Natural killer cell (primary cell): ENCODE measurements at regions not wholly inside any gene's neighbourhood (a gene's known extent, or its start where the extent isn't known, plus 50 kb on each side); places are given as distances from the start of the nearest gene placed in this dataset.
"Not testable (repeated sequence)": the region's sequence is repeated elsewhere in the genome, so short reads cannot be mapped to it uniquely, and the experiment has no call there.

Source experiments
- ATAC-seq, 3 donors: fragments of 150-1000 bp in 2 of 3; fragments of 200-7000 bp in 1 of 3; cut with Tn5 transposase; 1 replicate in 1 of 3; 2 replicates in 2 of 3; pipeline ENCODE4 v1.10.0; 2021; ENCODE audit warnings: mild to moderate bottlenecking in 2 of 3, moderate library complexity in 2 of 3
- DNase-seq, 2 donors: peaks; one replicate each; pipeline versions ENCODE4 v3.0.0 to v3.0.0-alpha.2; 2013 to 2021; ENCODE audit warnings: mixed read lengths in 1 of 2
- H3K27ac ChIP-seq: one replicate; pipeline ENCODE4 v1.5.1; 2013; ENCODE audit warnings: mild to moderate bottlenecking, low read length
- H3K27me3 ChIP-seq: one replicate; pipeline ENCODE4 v1.6.1; 2013; ENCODE audit warnings: low read length; ENCODE audit not compliant: control insufficient read depth, insufficient read depth
- H3K36me3 ChIP-seq: one replicate; pipeline ENCODE4 v1.6.1; 2013; ENCODE audit warnings: low read length; ENCODE audit not compliant: control insufficient read depth, insufficient read depth
- H3K4me1 ChIP-seq: one replicate; pipeline ENCODE4 v1.6.1; 2013; ENCODE audit warnings: low read length; ENCODE audit not compliant: control insufficient read depth, insufficient read depth
- H3K4me3 ChIP-seq: one replicate; pipeline ENCODE4 v1.5.1; 2013; ENCODE audit warnings: low read length
- H3K9me3 ChIP-seq: one replicate; pipeline ENCODE4 v1.6.1; 2013; ENCODE audit warnings: low read length; ENCODE audit not compliant: control insufficient read depth, insufficient read depth
- H3K27ac Mint-ChIP-seq, 2 donors: one replicate each; pipeline ENCODE4 v1.8.0; 2022; ENCODE audit warnings: mild to moderate bottlenecking in 2 of 2, mixed read lengths in 2 of 2, moderate library complexity in 1 of 2
- H3K27me3 Mint-ChIP-seq, 2 donors: one replicate each; pipeline ENCODE4 v1.8.0; 2022; ENCODE audit warnings: low read depth in 2 of 2, mixed read lengths in 2 of 2
- H3K36me3 Mint-ChIP-seq: one replicate; pipeline ENCODE4 v1.8.0; 2022; ENCODE audit warnings: mixed read lengths
- H3K4me1 Mint-ChIP-seq, 2 donors: one replicate each; pipeline ENCODE4 v1.8.0; 2022; ENCODE audit warnings: mixed read lengths in 2 of 2
- H3K4me3 Mint-ChIP-seq: one replicate; pipeline ENCODE4 v1.8.0; 2022; ENCODE audit warnings: mild to moderate bottlenecking, moderate library complexity, mixed read lengths
- H3K9me3 Mint-ChIP-seq, 2 donors: one replicate each; pipeline ENCODE4 v1.8.0; 2022; ENCODE audit warnings: mixed read lengths in 2 of 2
- CTCF ChIP-seq: fragments of 200-600 bp; IDR thresholded peaks from one replicate; pipeline ENCODE4 v1.8.0; 2022; ENCODE audit warnings: antibody characterized with exemption
- WGBS: methylation state at CpG from one replicate; pipeline ENCODE4 v1.1.7; 2013; ENCODE audit warnings: missing lambda C conversion rate; ENCODE audit not compliant: insufficient coverage; 5-methylcytosine and 5-hydroxymethylcytosine counted together
- intact Hi-C: fragments of 100-400 bp; cut with micrococcal nuclease; formaldehyde crosslinking; loops from one replicate; pipeline ENCODE4 v1.14.2; 2022

GRCh38 chr10:17523246-17523753, 68.9 kb upstream of the ST8SIA6 start:
- TF ChIP-seq CTCF = no peak
- no peaks in the 10 kb centered on the region for H3K4me1 Mint-ChIP-seq
- no peak for DNase-seq
- ATAC-seq = no peak
- H3K4me3 Mint-ChIP-seq = no peak overlapping the region
- Histone ChIP-seq H3K27ac (no peak overlapping the region), H3K27me3 (no peaks in the 10 kb centered on the region), H3K4me3 (no peak overlapping the region), H3K9me3 (no peaks in the 10 kb centered on the region), H3K4me1 (no peaks in the 10 kb centered on the region), H3K36me3 (no peaks in the 10 kb centered on the region)
- H3K27me3 Mint-ChIP-seq = no peaks in the 10 kb centered on the region
- intact Hi-C loops = no loop called here
- 94% methylated on average over 4 of the region's 4 CpGs for WGBS
- no peaks in the 10 kb centered on the region for H3K36me3 Mint-ChIP-seq
- H3K9me3 Mint-ChIP-seq = no peaks in the 10 kb centered on the region
- no peak overlapping the region for H3K27ac Mint-ChIP-seq

GRCh38 chr10:17522269-17522668, 67.9 kb upstream of the ST8SIA6 start:
- WGBS = 92% methylated on average over 2 of the region's 2 CpGs
- H3K36me3 ChIP-seq, H3K9me3 ChIP-seq, H3K27ac ChIP-seq, intact Hi-C loops, ATAC-seq, H3K27me3 Mint-ChIP-seq, H3K27me3 ChIP-seq, H3K4me3 Mint-ChIP-seq, H3K36me3 Mint-ChIP-seq, H3K4me3 ChIP-seq, H3K27ac Mint-ChIP-seq, H3K4me1 ChIP-seq, H3K4me1 Mint-ChIP-seq, DNase-seq, H3K9me3 Mint-ChIP-seq: not testable (repeated sequence)

GRCh38 chr10:17519457-17519856, 65.1 kb upstream of the ST8SIA6 start:
- Mint-ChIP-seq H3K9me3 (no peaks in the 10 kb centered on the region), H3K4me3 (no peak overlapping the region), H3K4me1 (peaks cover 0 to 5% of the 10 kb centered on the region in 2 donors), H3K27ac (no peak overlapping the region), H3K36me3 (no peaks in the 10 kb centered on the region), H3K27me3 (no peaks in the 10 kb centered on the region)
- DNase-seq (no peak), ATAC-seq (no peak)
- Histone ChIP-seq H3K4me1 (no peaks in the 10 kb centered on the region), H3K27me3 (no peaks in the 10 kb centered on the region), H3K9me3 (no peaks in the 10 kb centered on the region), H3K4me3 (no peak overlapping the region), H3K36me3 (no peaks in the 10 kb centered on the region), H3K27ac (no peak overlapping the region)
- intact Hi-C loops = no loop called here
- TF ChIP-seq CTCF = no peak

GRCh38 chr10:17518338-17518737, 63.9 kb upstream of the ST8SIA6 start:
- no peak for TF ChIP-seq CTCF
- H3K4me1 Mint-ChIP-seq = peaks cover 0 to 5% of the 10 kb centered on the region in 2 donors
- no peaks in the 10 kb centered on the region for H3K27me3 Mint-ChIP-seq
- Histone ChIP-seq H3K36me3 (no peaks in the 10 kb centered on the region), H3K4me1 (peaks cover under 1% of the 10 kb centered on the region), H3K4me3 (no peak overlapping the region), H3K27me3 (no peaks in the 10 kb centered on the region), H3K27ac (no peak overlapping the region), H3K9me3 (no peaks in the 10 kb centered on the region)
- no peak for ATAC-seq
- DNase-seq = no peak
- H3K36me3 Mint-ChIP-seq = no peaks in the 10 kb centered on the region
- intact Hi-C loops = no loop called here
- no peak overlapping the region for H3K27ac Mint-ChIP-seq
- WGBS = 93% methylated on average over 6 of the region's 7 CpGs
- H3K4me3 Mint-ChIP-seq = no peak overlapping the region
- H3K9me3 Mint-ChIP-seq = no peaks in the 10 kb centered on the region
